ENCODE measurements at regions not wholly inside any gene's neighbourhood (a gene's known extent, or its start where the extent isn't known, plus 50 kb on each side); places are given as distances from the start of the nearest gene placed in this dataset.

DNA sequence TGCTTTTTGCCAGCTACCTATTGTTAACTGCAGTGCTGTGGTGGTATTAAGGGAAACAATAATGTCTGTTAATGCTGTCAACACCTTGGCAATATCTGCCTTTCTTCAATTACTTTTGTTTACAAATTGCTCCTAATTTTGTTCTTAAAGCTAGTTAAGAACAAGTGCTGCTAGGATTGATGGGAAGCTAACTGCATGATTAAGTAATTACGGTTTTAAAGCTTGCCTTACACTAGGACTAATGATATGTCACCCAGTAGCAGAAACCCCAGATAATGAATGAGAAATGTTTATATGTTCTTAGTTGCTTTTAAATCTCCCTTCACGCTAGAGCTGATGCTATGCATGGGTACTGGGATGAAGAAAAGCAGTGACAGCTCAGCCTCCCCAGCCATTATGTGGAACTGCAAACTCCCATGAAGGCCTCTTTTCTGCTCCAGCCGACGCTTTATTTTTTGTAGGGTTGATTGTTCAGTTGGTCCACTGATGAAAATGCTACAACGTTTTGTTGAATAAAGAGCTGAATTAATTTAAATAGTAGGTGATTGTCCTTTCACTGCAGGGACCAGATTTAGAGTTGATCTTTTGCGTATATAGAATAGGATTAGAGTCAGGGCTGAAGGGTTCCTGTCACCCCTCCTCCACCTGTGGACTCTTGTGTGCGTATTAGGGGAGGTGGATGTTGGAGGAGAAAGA, 610.5 kb downstream of the TFAP2B start:
- Histone ChIP-seq H3K27ac (ENCODE audit: low read depth, low read length) (no peak overlapping the region), H3K27me3 (ENCODE audit: control insufficient read depth in 1 of 2, insufficient read depth in 2 of 2, low read length in 2 of 2) (no peaks in the 10 kb centered on the region), H3K9me3 (ENCODE audit: low read length) (no peaks in the 10 kb centered on the region), H3K4me3 (ENCODE audit: low read depth in 1 of 2, low read length in 2 of 2) (no peak overlapping the region), H3K36me3 (ENCODE audit: insufficient read depth, low read length) (no peaks in the 10 kb centered on the region), H3K4me1 (ENCODE audit: insufficient read depth, low read length) (no peaks in the 10 kb centered on the region), H3K9ac (ENCODE audit: low read length) (no peak overlapping the region)

DNA sequence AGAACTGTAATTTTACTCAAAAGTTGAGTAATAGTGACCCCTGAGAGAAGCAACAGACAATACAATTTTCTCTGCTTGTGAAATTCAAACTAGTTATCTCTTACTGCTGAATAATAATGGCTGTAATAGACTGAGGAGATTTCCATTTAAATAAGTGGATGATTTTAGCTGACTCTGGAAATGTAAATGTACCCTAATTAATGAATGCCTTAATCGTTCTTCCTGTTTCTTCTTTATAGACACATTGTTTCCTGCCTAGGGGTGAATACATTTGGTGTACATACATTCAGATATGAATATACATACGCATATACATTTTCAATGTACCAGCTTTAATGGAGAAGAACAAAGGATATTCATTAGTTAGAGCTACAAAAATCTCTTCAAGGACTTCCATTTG, 611.9 kb downstream of the TFAP2B start:
- Histone ChIP-seq H3K4me1 (ENCODE audit: insufficient read depth, low read length) (no peaks in the 10 kb centered on the region), H3K36me3 (ENCODE audit: insufficient read depth, low read length) (no peaks in the 10 kb centered on the region), H3K9me3 (ENCODE audit: low read length) (no peaks in the 10 kb centered on the region), H3K27me3 (ENCODE audit: control insufficient read depth in 1 of 2, insufficient read depth in 2 of 2, low read length in 2 of 2) (no peaks in the 10 kb centered on the region), H3K27ac (ENCODE audit: low read depth, low read length) (no peak overlapping the region), H3K4me3 (ENCODE audit: low read depth in 1 of 2, low read length in 2 of 2) (no peak overlapping the region), H3K9ac (ENCODE audit: low read length) (no peak overlapping the region)

DNA sequence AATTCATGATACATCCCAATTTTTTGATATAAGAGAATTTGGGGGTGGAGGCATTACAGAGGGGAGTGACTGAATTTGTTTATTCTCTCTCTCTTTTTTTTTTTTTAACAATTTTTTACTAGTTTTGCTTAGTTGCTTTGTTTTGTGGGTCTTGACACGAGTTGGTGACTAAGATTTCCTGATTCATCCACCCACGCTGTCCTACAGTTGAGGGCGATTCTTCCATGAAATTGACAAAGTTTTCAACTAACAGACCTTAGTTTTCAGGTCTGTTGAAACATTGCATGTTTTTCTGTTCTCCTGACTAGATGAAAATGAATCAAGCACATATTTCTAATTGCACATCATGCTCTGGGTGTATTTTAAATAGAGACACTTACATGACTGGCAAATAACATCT, 613.8 kb downstream of the TFAP2B start:
- no peaks in the 10 kb centered on the region for H3K36me3 ChIP-seq (ENCODE audit: insufficient read depth, low read length)
- no peaks in the 10 kb centered on the region for H3K9me3 ChIP-seq (ENCODE audit: low read length)
- H3K9ac ChIP-seq (ENCODE audit: low read length), result no peak overlapping the region
- no peaks in the 10 kb centered on the region for H3K4me1 ChIP-seq (ENCODE audit: insufficient read depth, low read length)
- H3K27me3 ChIP-seq (ENCODE audit: control insufficient read depth in 1 of 2, insufficient read depth in 2 of 2, low read length in 2 of 2), result no peaks in the 10 kb centered on the region
- H3K4me3 ChIP-seq (ENCODE audit: low read depth in 1 of 2, low read length in 2 of 2), result no peak overlapping the region
- H3K27ac ChIP-seq (ENCODE audit: low read depth, low read length), result no peak overlapping the region

DNA sequence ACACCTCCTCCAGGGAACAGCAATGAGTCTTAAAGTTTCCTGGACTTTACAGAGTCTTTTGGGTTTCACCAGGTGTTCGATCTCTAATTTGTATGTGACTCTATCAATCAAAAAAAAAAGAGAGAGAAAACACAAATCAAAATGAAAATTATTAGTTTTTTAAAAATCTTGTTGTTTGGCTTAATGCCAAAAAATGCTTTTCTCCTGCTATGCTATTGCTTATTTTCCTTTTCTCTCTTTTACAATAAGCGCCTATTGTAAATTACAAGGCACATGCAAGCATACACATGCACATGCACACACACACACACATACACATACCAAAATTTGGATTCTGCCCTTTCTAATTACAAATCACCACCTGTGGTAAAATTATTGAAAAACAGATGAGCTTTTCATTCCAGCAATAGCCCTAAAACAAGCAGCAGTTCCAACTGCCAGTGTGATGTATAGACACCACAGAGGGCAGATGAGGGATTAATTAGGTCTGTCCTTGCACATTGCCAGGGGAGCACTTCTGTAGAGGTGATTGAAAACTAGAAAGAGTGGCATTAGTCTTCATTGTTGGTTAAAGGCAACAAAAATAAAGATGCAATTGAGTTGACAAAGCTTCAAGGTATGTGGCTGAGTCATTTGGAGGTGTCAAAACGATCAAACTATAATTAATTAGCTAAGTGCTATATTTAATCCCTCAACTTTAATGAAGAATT, 631.7 kb downstream of the TFAP2B start:
- H3K27ac ChIP-seq (ENCODE audit: low read depth, low read length), result no peak overlapping the region
- no peaks in the 10 kb centered on the region for H3K4me1 ChIP-seq (ENCODE audit: insufficient read depth, low read length)
- no peaks in the 10 kb centered on the region for H3K9me3 ChIP-seq (ENCODE audit: low read length)
- no peaks in the 10 kb centered on the region for H3K36me3 ChIP-seq (ENCODE audit: insufficient read depth, low read length)
- no peaks in the 10 kb centered on the region for H3K27me3 ChIP-seq (ENCODE audit: control insufficient read depth in 1 of 2, insufficient read depth in 2 of 2, low read length in 2 of 2)
- H3K9ac ChIP-seq (ENCODE audit: low read length), result no peak overlapping the region
- H3K4me3 ChIP-seq (ENCODE audit: low read depth in 1 of 2, low read length in 2 of 2), result no peak overlapping the region

DNA sequence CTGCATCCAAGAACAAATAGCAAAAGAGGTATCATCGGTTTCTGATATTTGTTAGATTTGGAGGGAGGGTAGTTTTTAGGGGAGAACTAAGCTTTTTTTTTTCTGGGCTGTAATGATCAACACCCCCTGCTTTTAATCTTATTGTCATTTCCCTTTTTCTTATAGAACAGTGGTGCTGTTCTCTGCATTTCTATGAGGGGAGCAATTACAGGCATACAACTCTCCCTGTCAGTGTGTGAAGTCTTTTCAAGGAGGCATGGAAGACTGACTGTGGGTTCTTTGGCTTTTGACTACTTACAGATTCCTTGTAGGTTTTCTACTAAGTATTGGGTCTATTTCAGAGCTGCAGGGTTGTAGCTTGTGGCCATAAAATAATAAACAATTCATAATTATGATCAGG, 632.3 kb downstream of the TFAP2B start:
- no peak overlapping the region for H3K27ac ChIP-seq (ENCODE audit: low read depth, low read length)
- no peaks in the 10 kb centered on the region for H3K4me1 ChIP-seq (ENCODE audit: insufficient read depth, low read length)
- no peaks in the 10 kb centered on the region for H3K9me3 ChIP-seq (ENCODE audit: low read length)
- H3K27me3 ChIP-seq (ENCODE audit: control insufficient read depth in 1 of 2, insufficient read depth in 2 of 2, low read length in 2 of 2), result no peaks in the 10 kb centered on the region
- no peaks in the 10 kb centered on the region for H3K36me3 ChIP-seq (ENCODE audit: insufficient read depth, low read length)
- H3K4me3 ChIP-seq (ENCODE audit: low read depth in 1 of 2, low read length in 2 of 2), result no peak overlapping the region
- no peak overlapping the region for H3K9ac ChIP-seq (ENCODE audit: low read length)

DNA sequence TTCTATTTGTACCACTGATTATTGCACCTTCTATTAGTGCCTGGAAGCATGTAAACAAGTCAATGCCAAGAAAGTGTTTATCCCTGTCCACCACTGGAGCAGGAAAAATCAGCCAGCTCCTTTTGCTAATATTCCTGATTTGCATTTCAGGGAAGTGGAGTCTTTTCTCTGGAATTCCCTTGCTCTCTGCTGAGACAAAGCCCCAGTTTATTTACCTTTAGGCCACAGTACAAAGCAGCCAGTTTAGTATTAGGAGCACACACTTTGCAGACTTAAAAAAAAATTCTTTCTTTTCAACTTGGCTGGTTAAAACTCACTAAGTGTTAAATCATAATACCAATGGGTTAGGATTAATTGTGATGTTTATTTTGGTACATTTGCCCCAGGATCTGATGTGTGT, 631.1 kb downstream of the PKHD1 start:
- Histone ChIP-seq H3K27ac (ENCODE audit: low read depth, low read length) (no peak overlapping the region), H3K9ac (ENCODE audit: low read length) (no peak overlapping the region), H3K4me1 (ENCODE audit: insufficient read depth, low read length) (no peaks in the 10 kb centered on the region), H3K27me3 (ENCODE audit: control insufficient read depth in 1 of 2, insufficient read depth in 2 of 2, low read length in 2 of 2) (no peaks in the 10 kb centered on the region), H3K9me3 (ENCODE audit: low read length) (no peaks in the 10 kb centered on the region), H3K36me3 (ENCODE audit: insufficient read depth, low read length) (no peaks in the 10 kb centered on the region), H3K4me3 (ENCODE audit: low read depth in 1 of 2, low read length in 2 of 2) (no peak overlapping the region)

DNA sequence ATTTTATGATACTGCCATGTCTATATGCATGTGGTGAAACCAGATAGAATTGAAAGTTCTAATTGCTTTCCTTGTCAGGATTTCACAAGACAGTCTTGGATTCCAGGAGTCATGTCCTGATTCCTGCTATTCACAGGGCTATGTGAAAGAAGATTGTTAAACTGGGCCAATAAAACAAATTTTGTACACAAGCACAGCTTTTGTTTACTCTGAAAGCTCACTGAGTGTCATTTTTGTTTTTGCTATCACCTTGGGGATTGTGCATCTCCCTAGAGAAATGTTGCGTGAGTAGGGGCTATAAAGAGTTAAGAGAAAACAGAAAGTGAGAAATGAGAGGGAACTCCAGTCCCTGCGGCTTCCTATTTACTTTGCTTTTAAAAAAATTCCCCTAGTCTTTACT, 627.5 kb downstream of the PKHD1 start:
- Histone ChIP-seq H3K4me1 (ENCODE audit: insufficient read depth, low read length) (no peaks in the 10 kb centered on the region), H3K27me3 (ENCODE audit: control insufficient read depth in 1 of 2, insufficient read depth in 2 of 2, low read length in 2 of 2) (no peaks in the 10 kb centered on the region), H3K9ac (ENCODE audit: low read length) (no peak overlapping the region), H3K4me3 (ENCODE audit: low read depth in 1 of 2, low read length in 2 of 2) (no peak overlapping the region), H3K9me3 (ENCODE audit: low read length) (no peaks in the 10 kb centered on the region), H3K27ac (ENCODE audit: low read depth, low read length) (no peak overlapping the region), H3K36me3 (ENCODE audit: insufficient read depth, low read length) (no peaks in the 10 kb centered on the region)

DNA sequence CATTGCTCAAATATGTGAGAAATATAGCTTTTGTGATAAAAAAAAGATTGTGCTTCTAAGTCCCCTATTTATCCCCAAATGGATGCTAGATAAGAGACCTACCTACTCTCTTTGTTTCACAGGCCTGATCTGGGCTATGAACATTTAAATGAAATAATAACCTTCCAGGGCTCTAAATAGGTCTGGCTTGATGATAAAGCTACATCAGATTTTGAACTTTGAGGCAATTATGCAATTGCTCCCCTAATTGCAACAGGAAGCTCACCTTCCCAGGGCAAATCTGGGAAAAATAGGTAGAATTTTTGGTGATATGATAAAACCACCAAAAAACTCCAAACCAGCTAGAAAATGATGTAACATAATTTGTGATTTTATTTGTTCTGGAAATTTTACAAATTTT, 624.5 kb downstream of the PKHD1 start:
- Histone ChIP-seq H3K4me3 (ENCODE audit: low read depth in 1 of 2, low read length in 2 of 2) (no peak overlapping the region), H3K27ac (ENCODE audit: low read depth, low read length) (no peak overlapping the region)

DNA sequence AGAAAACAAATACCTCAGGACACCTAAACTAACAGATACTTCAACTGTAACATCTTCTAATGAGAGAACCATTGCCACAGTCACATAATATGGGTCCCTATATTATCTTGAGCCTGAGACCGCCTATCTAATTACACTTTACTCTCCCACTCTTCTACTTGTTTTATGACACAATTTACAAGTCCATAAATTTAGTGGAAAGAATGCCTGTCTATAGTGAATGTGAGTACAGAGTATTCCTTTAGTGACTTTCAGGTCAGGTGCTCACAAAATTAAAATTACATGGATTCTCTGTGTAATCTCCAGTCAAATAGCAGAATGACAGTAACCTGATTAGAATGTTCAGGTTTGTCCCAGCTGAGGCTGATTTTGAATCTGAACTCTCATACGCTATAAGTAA, 624.1 kb downstream of the PKHD1 start:
- Histone ChIP-seq H3K4me1 (ENCODE audit: insufficient read depth, low read length) (no peaks in the 10 kb centered on the region), H3K36me3 (ENCODE audit: insufficient read depth, low read length) (no peaks in the 10 kb centered on the region), H3K27ac (ENCODE audit: low read depth, low read length) (no peak overlapping the region)

More for the DNA sequence above, 624.5 kb downstream of the PKHD1 start:
- no peaks in the 10 kb centered on the region for H3K36me3 ChIP-seq (ENCODE audit: insufficient read depth, low read length)
- no peaks in the 10 kb centered on the region for H3K27me3 ChIP-seq (ENCODE audit: control insufficient read depth in 1 of 2, insufficient read depth in 2 of 2, low read length in 2 of 2)
- H3K4me1 ChIP-seq (ENCODE audit: insufficient read depth, low read length), result no peaks in the 10 kb centered on the region
- no peak overlapping the region for H3K9ac ChIP-seq (ENCODE audit: low read length)
- no peaks in the 10 kb centered on the region for H3K9me3 ChIP-seq (ENCODE audit: low read length)

DNA sequence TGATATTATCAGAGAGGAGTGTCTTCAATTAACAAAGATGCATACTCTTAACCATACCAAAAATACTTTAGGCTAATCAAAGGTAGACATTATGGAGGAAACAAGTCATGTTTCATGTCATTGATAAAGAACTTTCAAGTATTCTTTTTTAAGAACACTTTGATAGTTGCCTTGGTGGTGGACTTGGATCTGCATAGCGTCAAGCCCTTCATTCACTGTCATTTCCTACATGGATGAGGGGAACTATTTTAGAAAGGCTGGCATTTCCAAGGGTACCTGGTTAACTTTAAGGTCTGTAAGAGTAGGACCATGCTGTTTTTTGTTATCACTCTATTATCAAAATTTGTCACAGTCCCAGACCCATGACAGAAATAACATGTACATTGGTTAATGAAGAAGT, 622.5 kb downstream of the PKHD1 start:
- H3K9me3 ChIP-seq (ENCODE audit: low read length), result no peaks in the 10 kb centered on the region
- H3K27me3 ChIP-seq (ENCODE audit: control insufficient read depth in 1 of 2, insufficient read depth in 2 of 2, low read length in 2 of 2), result no peaks in the 10 kb centered on the region
- H3K4me3 ChIP-seq (ENCODE audit: low read depth in 1 of 2, low read length in 2 of 2), result no peak overlapping the region
- H3K36me3 ChIP-seq (ENCODE audit: insufficient read depth, low read length), result no peaks in the 10 kb centered on the region
- no peaks in the 10 kb centered on the region for H3K4me1 ChIP-seq (ENCODE audit: insufficient read depth, low read length)
- no peak overlapping the region for H3K27ac ChIP-seq (ENCODE audit: low read depth, low read length)
- H3K9ac ChIP-seq (ENCODE audit: low read length), result no peak overlapping the region

More for the DNA sequence above, 624.1 kb downstream of the PKHD1 start:
- no peaks in the 10 kb centered on the region for H3K9me3 ChIP-seq (ENCODE audit: low read length)
- H3K4me3 ChIP-seq (ENCODE audit: low read depth in 1 of 2, low read length in 2 of 2), result no peak overlapping the region
- H3K9ac ChIP-seq (ENCODE audit: low read length), result no peak overlapping the region
- H3K27me3 ChIP-seq (ENCODE audit: control insufficient read depth in 1 of 2, insufficient read depth in 2 of 2, low read length in 2 of 2), result no peaks in the 10 kb centered on the region

DNA sequence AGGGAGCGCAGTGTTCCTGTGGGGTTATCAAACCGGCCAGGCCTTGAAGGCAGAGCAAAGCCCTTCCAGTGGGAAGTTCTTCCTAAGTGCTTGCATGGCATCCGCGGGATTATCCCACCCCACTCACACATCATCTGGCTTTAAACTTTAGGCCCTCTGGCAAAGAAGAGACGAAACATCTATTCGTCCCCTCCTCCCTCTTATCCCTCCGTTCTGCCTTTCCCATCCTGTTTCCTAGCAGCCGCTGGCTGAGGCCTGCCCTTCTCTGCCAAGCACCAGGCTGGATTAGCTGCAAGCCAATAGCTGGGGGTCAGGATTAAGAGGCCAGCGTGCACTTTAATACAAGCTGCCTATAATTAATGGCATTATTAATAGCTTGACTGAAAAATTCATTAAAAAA, 621.0 kb downstream of the PKHD1 start:
- no peaks in the 10 kb centered on the region for H3K36me3 ChIP-seq (ENCODE audit: insufficient read depth, low read length)
- H3K27me3 ChIP-seq (ENCODE audit: control insufficient read depth in 1 of 2, insufficient read depth in 2 of 2, low read length in 2 of 2), result no peaks in the 10 kb centered on the region
- H3K4me1 ChIP-seq (ENCODE audit: insufficient read depth, low read length), result no peaks in the 10 kb centered on the region
- H3K4me3 ChIP-seq (ENCODE audit: low read depth in 1 of 2, low read length in 2 of 2), result no peak overlapping the region
- H3K9ac ChIP-seq (ENCODE audit: low read length), result no peak overlapping the region
- no peak overlapping the region for H3K27ac ChIP-seq (ENCODE audit: low read depth, low read length)
- H3K9me3 ChIP-seq (ENCODE audit: low read length), result no peaks in the 10 kb centered on the region

All from muscle layer of colon (tissue), 2 donors.